MCF 10A (cell line): ENCODE measurements at regions not wholly inside any gene's neighbourhood (a gene's known extent, or its start where the extent isn't known, plus 50 kb on each side); places are given as distances from the start of the nearest gene placed in this dataset.

Experiments
- BruUV-seq: library from RNA; stranded (reverse); fragments of 400-500 nt; replicated peaks from 2 replicates; lab custom pipeline; 2021; lab: Mats Ljungman, UMichigan
- CTCF ChIA-PET: fragments of 300-600 bp; sonication (Branson Sonifier 250); formaldehyde crosslinking; extraction: SDS; loops from one replicate; lab custom pipeline; 2021; ENCODE audit warnings: antibody characterized with exemption, inconsistent platforms; lab: Yijun Ruan, JAX
- POLR2A ChIA-PET: fragments of 300-600, 350-650 bp; sonication (Branson Sonifier 250); formaldehyde crosslinking; extraction: SDS; loops from one replicate; lab custom pipeline; 2020; ENCODE audit warnings: antibody characterized with exemption, inconsistent platforms; lab: Yijun Ruan, JAX
- DNase-seq: peaks from one replicate; pipeline ENCODE4 v3.0.0-alpha.2; 2018; ENCODE audit not compliant: unreplicated experiment
- H3K27ac Mint-ChIP-seq: one replicate; pipeline ENCODE4 v1.8.0; 2022; ENCODE audit warnings: mild to moderate bottlenecking, low read depth, mixed read lengths; ENCODE audit not compliant: unreplicated experiment
- H3K27me3 Mint-ChIP-seq: one replicate; pipeline ENCODE4 v1.8.0; 2022; ENCODE audit warnings: mixed read lengths; ENCODE audit not compliant: insufficient read depth, unreplicated experiment
- H3K36me3 Mint-ChIP-seq: one replicate; pipeline ENCODE4 v1.8.0; 2022; ENCODE audit warnings: mild to moderate bottlenecking, moderate library complexity, mixed read lengths; ENCODE audit not compliant: insufficient read depth, unreplicated experiment
- H3K4me1 Mint-ChIP-seq: one replicate; pipeline ENCODE4 v1.8.0; 2022; ENCODE audit warnings: mixed read lengths; ENCODE audit not compliant: insufficient read depth, unreplicated experiment
- H3K4me3 Mint-ChIP-seq: one replicate; pipeline ENCODE4 v1.8.0; 2022; ENCODE audit warnings: mild to moderate bottlenecking, moderate library complexity, mixed read lengths; ENCODE audit not compliant: unreplicated experiment
- H3K9me3 Mint-ChIP-seq: one replicate; pipeline ENCODE4 v1.8.0; 2022; ENCODE audit warnings: mixed read lengths; ENCODE audit not compliant: unreplicated experiment
- intact Hi-C: fragments of 100-400 bp; cut with micrococcal nuclease; formaldehyde crosslinking; loops from 2 replicates; pipeline ENCODE4 v1.14.1; 2022
- TF ChIP-seq, protein P1 (sequence below): fragments of 200-600 bp; IDR thresholded peaks from one replicate; pipeline ENCODE4 v1.8.0; 2022; ENCODE audit warnings: antibody characterized with exemption, mild to moderate bottlenecking; ENCODE audit not compliant: unreplicated experiment

GRCh38 chr6:14406614-14407331 lies 289.2 kb downstream of the CD83 start:
- H3K4me3 Mint-ChIP-seq, result no peak overlapping the region

GRCh38 chr6:14408446-14408845 lies 290.9 kb downstream of the CD83 start:
- H3K27me3 Mint-ChIP-seq, result no peaks in the 10 kb centered on the region
- ChIA-PET CTCF (no interaction called here), POLR2A (no interaction called here)
- TF ChIP-seq, protein P1, sequence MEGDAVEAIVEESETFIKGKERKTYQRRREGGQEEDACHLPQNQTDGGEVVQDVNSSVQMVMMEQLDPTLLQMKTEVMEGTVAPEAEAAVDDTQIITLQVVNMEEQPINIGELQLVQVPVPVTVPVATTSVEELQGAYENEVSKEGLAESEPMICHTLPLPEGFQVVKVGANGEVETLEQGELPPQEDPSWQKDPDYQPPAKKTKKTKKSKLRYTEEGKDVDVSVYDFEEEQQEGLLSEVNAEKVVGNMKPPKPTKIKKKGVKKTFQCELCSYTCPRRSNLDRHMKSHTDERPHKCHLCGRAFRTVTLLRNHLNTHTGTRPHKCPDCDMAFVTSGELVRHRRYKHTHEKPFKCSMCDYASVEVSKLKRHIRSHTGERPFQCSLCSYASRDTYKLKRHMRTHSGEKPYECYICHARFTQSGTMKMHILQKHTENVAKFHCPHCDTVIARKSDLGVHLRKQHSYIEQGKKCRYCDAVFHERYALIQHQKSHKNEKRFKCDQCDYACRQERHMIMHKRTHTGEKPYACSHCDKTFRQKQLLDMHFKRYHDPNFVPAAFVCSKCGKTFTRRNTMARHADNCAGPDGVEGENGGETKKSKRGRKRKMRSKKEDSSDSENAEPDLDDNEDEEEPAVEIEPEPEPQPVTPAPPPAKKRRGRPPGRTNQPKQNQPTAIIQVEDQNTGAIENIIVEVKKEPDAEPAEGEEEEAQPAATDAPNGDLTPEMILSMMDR, result no peak
- no peaks in the 10 kb centered on the region for H3K9me3 Mint-ChIP-seq
- no peak for DNase-seq
- no peaks in the 10 kb centered on the region for H3K36me3 Mint-ChIP-seq
- H3K4me1 Mint-ChIP-seq, result no peaks in the 10 kb centered on the region
- H3K27ac Mint-ChIP-seq, result no peak overlapping the region
- no peak overlapping the region for H3K4me3 Mint-ChIP-seq
- BruUV-seq, result no TSS peak
- intact Hi-C loops, result no loop called here

More at GRCh38 chr6:14406614-14407331, 289.2 kb downstream of the CD83 start:
- TF ChIP-seq, protein P1, result no peak
- Mint-ChIP-seq H3K27ac (no peak overlapping the region), H3K9me3 (no peaks in the 10 kb centered on the region), H3K4me1 (no peaks in the 10 kb centered on the region), H3K27me3 (no peaks in the 10 kb centered on the region), H3K36me3 (no peaks in the 10 kb centered on the region)
- intact Hi-C loops, result no loop called here
- ChIA-PET CTCF (interaction anchor here (0.6 kb wide), 1 partner anchor 1036 kb away, joined by 5 read pairs; no protein-coding TSS in a partner anchor), POLR2A (interaction anchor here (0.7 kb wide), 1 partner anchor 26 kb away, joined by 3 read pairs; no protein-coding TSS in a partner anchor)
- no TSS peak for BruUV-seq
- DNase-seq, result no peak

- H3K36me3 Mint-ChIP-seq, result no peaks in the 10 kb centered on the region
- ChIA-PET POLR2A (no interaction called here), CTCF (no interaction called here)
- no peaks in the 10 kb centered on the region for H3K27me3 Mint-ChIP-seq
- H3K27ac Mint-ChIP-seq, result no peak overlapping the region
- H3K4me3 Mint-ChIP-seq, result no peak overlapping the region
- TF ChIP-seq, protein P1, result no peak
- no peak for DNase-seq
- intact Hi-C loops, result no loop called here
- peaks cover under 1% of the 10 kb centered on the region for H3K4me1 Mint-ChIP-seq
- no TSS peak for BruUV-seq
- no peaks in the 10 kb centered on the region for H3K9me3 Mint-ChIP-seq
These were observed 294.5 kb downstream of the CD83 start for GRCh38 chr6:14412026-14412425.

DNA sequence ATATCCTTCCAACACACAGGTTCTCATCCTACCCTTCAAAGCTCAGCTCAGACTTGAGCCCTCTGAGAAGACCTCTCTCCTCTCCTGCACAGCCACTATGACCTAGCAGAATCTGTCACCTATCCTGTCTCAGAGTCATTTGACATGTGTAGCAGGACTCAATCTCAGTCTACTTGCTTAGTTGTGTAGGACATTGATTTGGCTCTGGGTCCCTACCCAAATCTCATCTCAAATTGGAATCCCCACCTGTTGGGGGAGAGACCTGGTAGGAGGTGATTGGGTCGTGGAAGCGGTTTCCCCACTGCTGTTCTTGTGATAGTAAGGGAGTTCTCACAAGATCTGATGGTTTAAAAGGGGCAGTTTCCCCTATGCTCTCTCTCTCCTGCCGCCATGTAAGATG lies 297.9 kb downstream of the CD83 start:
- H3K9me3 Mint-ChIP-seq, result no peaks in the 10 kb centered on the region
- no peak overlapping the region for H3K27ac Mint-ChIP-seq
- BruUV-seq, result no TSS peak
- intact Hi-C loops, result no loop called here
- H3K36me3 Mint-ChIP-seq, result no peaks in the 10 kb centered on the region
- CTCF ChIA-PET, result no interaction called here
- no peak overlapping the region for H3K4me3 Mint-ChIP-seq
- no peaks in the 10 kb centered on the region for H3K27me3 Mint-ChIP-seq
- no peak for DNase-seq
- TF ChIP-seq, protein P1, result no peak
- POLR2A ChIA-PET, result interaction anchor here (0.7 kb wide), 1 partner anchor 928 kb away, joined by 3 read pairs; no protein-coding TSS in a partner anchor
- H3K4me1 Mint-ChIP-seq, result peaks cover 7% of the 10 kb centered on the region
